Stomach (tissue), 4 donors: ENCODE measurements at regions not wholly inside any gene's neighbourhood (a gene's known extent, or its start where the extent isn't known, plus 50 kb on each side); places are given as distances from the start of the nearest gene placed in this dataset.

Source experiments
- CTCF ChIP-seq, 7 experiments: fragments of 450-650 bp in 4 of 7; fragments of 200-600 bp in 3 of 7; sonication (generic) in 3 of 7; IDR thresholded peaks; one replicate each; pipeline ENCODE4 v1.5.1; 2016 to 2019; ENCODE audit warnings: antibody characterized with exemption in 7 of 7, control low read depth in 2 of 7, mild to moderate bottlenecking in 1 of 7
- EP300 ChIP-seq: sonication (generic); formaldehyde crosslinking; IDR thresholded peaks from one replicate; pipeline ENCODE4 v1.6.1; 2017; ENCODE audit warnings: antibody characterized with exemption
- POLR2AphosphoS5 ChIP-seq, 3 donors: sonication (generic); formaldehyde crosslinking; IDR thresholded peaks; one replicate each; pipeline ENCODE4 v1.6.1; 2016; ENCODE audit warnings: antibody characterized with exemption in 3 of 3

DNA sequence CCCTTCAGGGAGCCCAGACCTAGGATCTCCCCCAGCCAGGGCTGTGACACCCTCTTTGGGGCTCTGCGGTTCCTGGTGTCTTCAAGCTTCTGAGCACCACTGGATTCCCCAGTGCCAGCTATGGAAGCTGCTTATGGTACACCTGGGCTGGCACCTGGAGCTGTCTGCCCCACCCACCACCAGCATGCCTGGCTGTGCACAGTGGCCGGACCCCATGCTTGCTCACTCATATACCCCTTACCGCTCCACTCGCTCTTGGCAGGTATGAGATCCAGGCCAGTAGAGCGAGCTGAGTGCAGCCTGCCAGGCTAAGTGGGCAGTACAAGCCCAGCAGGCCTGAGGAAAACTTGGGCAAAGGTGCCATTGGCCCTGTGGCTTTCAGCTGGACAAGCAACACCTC is 114.0 kb downstream of the DACT1 start:
- TF ChIP-seq CTCF (IDR thresholded peaks at IDR 0.05): no peak
- TF ChIP-seq POLR2AphosphoS5 (IDR thresholded peaks at IDR 0.05): no peak
- no peak for TF ChIP-seq EP300
